Prostate gland (tissue), 2 donors: ENCODE measurements at regions not wholly inside any gene's neighbourhood (a gene's known extent, or its start where the extent isn't known, plus 50 kb on each side); places are given as distances from the start of the nearest gene placed in this dataset.
A peak's percentile ranks its signal among the peaks of the same experiment; 100 is the strongest.

ENCODE experiments used
- DNase-seq: peaks from one replicate; pipeline ENCODE4 v3.0.0-alpha.2; 2019; ENCODE audit warnings: low spot score
- H3K27ac ChIP-seq, 2 donors: fragments of 200-600 bp; sonication (generic); 2 replicates each; pipeline ENCODE4 v1.5.1; 2017 to 2019
- H3K27me3 ChIP-seq: fragments of 200-600 bp; sonication (generic); replicated peaks from 2 replicates; pipeline ENCODE4 v1.5.1; 2019; ENCODE audit not compliant: insufficient read depth
- H3K36me3 ChIP-seq, 2 donors: fragments of 200-600 bp; sonication (generic); 1 replicate in 1 of 2; 2 replicates in 1 of 2; pipeline versions ENCODE4 v1.5.1 to v1.8.1; 2017 to 2019
- H3K4me1 ChIP-seq: fragments of 200-600 bp; sonication (generic); replicated peaks from 2 replicates; pipeline ENCODE4 v1.5.1; 2019
- H3K4me3 ChIP-seq, 2 donors: fragments of 200-600 bp; sonication (generic); 2 replicates each; pipeline ENCODE4 v1.5.1; 2017 to 2019
- H3K9me3 ChIP-seq: fragments of 200-600 bp; sonication (generic); 2 replicates; pipeline ENCODE4 v1.5.1; 2017
- POLR2A ChIP-seq: fragments of 450-650 bp; IDR thresholded peaks from one replicate; pipeline ENCODE4 v1.6.1; 2016; ENCODE audit warnings: antibody characterized with exemption, mild to moderate bottlenecking
- POLR2AphosphoS5 ChIP-seq: sonication (generic); formaldehyde crosslinking; IDR thresholded peaks from one replicate; pipeline ENCODE4 v1.6.1; 2017; ENCODE audit warnings: antibody characterized with exemption
- WGBS: methylation state at CpG from one replicate; pipeline ENCODE4 v1.1.5; 2018; 5-methylcytosine and 5-hydroxymethylcytosine counted together
- intact Hi-C: fragments of 100-400 bp; cut with DNase I; formaldehyde crosslinking; loops from one replicate; pipeline ENCODE4 v1.14.2; 2022
- TF ChIP-seq, protein P1 (sequence below), 4 experiments: fragments of 200-600 bp in 2 of 4; fragments of 450-650 bp in 2 of 4; sonication (generic) in 2 of 4; IDR thresholded peaks; 1 replicate in 3 of 4; 2 replicates in 1 of 4; pipeline ENCODE4 v1.5.1; 2016 to 2019; ENCODE audit warnings: antibody characterized with exemption in 4 of 4, mild to moderate bottlenecking in 2 of 4, moderate library complexity in 2 of 4

DNA sequence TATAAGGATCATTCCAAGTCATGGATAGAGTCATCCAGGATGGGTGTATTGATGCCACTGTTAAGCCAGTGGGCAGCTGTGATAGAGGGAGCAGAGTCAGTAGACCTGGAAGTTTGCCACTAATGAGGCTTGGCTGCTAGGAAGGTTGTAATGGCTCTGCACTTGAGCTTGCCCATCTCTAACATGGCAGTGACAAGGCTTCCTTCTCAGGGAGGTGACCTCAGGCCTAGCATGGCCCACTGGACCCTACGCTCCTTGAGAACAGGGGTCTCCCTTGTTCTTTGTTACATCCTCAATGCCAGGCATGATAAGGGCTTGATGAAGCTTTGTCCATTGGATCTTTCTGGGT is 155.1 kb downstream of the CD83 start:
- Histone ChIP-seq H3K36me3 (no peaks in the 10 kb centered on the region), H3K27ac (no peak overlapping the region), H3K4me3 (no peak overlapping the region), H3K4me1 (peaks cover 6% of the 10 kb centered on the region), H3K9me3 (no peaks in the 10 kb centered on the region), H3K27me3 (no peaks in the 10 kb centered on the region)
- TF ChIP-seq, protein P1, sequence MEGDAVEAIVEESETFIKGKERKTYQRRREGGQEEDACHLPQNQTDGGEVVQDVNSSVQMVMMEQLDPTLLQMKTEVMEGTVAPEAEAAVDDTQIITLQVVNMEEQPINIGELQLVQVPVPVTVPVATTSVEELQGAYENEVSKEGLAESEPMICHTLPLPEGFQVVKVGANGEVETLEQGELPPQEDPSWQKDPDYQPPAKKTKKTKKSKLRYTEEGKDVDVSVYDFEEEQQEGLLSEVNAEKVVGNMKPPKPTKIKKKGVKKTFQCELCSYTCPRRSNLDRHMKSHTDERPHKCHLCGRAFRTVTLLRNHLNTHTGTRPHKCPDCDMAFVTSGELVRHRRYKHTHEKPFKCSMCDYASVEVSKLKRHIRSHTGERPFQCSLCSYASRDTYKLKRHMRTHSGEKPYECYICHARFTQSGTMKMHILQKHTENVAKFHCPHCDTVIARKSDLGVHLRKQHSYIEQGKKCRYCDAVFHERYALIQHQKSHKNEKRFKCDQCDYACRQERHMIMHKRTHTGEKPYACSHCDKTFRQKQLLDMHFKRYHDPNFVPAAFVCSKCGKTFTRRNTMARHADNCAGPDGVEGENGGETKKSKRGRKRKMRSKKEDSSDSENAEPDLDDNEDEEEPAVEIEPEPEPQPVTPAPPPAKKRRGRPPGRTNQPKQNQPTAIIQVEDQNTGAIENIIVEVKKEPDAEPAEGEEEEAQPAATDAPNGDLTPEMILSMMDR (IDR thresholded peaks at IDR 0.05): no peak
- no peak for TF ChIP-seq POLR2AphosphoS5
- TF ChIP-seq POLR2A: no peak
- 95% methylated on average over 1 of the region's 1 CpG for WGBS
- intact Hi-C loops: no loop called here
- DNase-seq: no peak

DNA sequence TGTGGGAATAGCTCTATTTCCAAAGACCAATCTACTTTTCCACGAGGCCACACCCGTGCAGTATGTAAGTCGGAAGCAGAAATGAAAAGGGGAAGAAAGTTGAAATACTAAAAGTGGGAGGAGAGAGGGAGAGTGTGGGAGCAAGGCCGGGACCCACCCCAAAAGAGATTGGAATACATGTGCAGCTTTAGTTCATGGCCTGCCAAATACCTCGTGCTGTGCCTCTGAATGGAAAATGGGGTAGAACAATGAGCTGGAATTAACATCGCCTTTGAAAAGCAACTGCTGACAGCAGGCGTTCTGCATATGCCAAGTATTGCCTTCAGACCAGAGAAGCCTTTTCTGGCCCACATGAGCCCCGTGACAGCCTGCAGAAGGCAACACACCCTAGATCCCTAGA is 155.6 kb downstream of the CD83 start:
- Histone ChIP-seq H3K4me3 (no peak overlapping the region), H3K27ac (no peak overlapping the region), H3K4me1 (peaks cover 6% of the 10 kb centered on the region), H3K36me3 (no peaks in the 10 kb centered on the region), H3K27me3 (no peaks in the 10 kb centered on the region), H3K9me3 (no peaks in the 10 kb centered on the region)
- TF ChIP-seq, protein P1 (IDR thresholded peaks at IDR 0.05): no peak
- TF ChIP-seq POLR2A: no peak
- TF ChIP-seq POLR2AphosphoS5: no peak
- intact Hi-C loops: no loop called here
- DNase-seq: no peak
- 88% methylated on average over 8 of the region's 8 CpGs for WGBS

DNA sequence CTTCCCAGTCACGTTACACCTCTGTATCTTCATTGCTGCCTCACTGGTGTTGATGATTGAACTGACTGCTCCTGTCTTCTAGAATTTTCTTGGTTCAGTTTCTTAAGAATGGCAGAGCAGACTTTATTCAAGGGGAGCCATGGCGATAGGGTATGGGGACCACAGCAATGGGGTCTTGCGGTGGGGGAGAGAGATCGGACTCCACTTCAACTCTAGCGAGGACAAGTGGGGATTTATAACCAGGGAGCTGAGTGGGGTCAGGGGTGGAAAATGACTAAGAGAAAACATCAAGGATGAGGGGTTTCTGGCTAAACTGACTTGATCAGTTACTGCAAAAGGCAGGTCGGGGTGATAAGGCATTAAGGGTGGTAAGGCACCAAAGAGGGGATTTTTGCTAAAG is 156.4 kb downstream of the CD83 start:
- intact Hi-C loops: no loop called here
- TF ChIP-seq POLR2AphosphoS5 (no peak), POLR2A (no peak)
- TF ChIP-seq, protein P1 (IDR thresholded peaks at IDR 0.05): no peak
- no peak for DNase-seq
- Histone ChIP-seq H3K27ac (no peak overlapping the region), H3K27me3 (no peaks in the 10 kb centered on the region), H3K36me3 (no peaks in the 10 kb centered on the region), H3K9me3 (no peaks in the 10 kb centered on the region), H3K4me1 (peaks cover 6% of the 10 kb centered on the region), H3K4me3 (no peak overlapping the region)
- WGBS: 88% methylated on average over 6 of the region's 6 CpGs

DNA sequence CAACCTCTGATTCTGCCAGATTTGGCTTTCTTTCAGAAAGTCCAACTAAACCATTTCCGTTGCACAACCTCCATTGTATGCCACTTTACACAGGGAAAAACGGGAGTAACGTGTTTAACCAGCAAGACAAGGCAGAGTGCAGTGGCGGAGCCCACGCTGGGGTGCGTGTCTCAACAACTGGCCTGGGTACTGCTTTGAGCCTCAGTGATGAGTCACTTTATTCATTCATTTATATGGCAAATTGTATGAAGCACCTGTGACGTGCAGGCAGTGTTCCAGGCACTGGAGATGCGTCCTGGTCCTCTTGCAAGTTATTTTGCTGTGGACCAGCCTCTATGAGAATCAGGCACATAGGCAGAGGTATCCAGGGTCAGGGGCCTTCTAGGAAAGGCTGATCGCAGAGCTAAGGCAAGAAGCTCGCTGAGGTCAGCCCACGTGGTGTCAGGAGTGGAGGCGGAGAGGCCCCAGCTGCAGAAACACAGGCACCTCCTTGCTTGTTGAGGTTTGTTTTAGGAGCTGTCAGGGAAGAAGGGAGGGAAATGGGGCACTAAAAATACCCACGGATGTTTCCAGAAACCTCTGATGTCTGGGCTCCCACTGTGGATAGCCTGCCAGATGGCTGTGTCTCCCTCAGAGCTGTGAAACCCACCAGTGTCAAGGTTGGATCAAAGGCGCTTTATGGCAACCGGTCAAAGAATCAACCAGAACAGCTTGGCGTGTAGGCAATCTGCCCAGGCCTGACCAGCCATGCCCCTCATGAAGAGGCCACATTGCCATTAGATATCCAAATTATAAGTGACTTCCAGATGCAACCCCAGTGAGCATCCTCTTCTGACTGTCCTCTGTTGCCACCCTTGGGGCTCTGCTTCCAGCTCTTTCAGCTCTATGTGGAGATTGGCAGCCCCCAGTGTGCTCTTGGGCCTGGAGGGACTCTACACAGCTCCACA is 157.2 kb downstream of the CD83 start:
- 63% methylated on average over 16 of the region's 16 CpGs for WGBS
- H3K4me1 ChIP-seq: peaks cover 6% of the 10 kb centered on the region
- no peak overlapping the region for H3K4me3 ChIP-seq
- intact Hi-C loops: no loop called here
- TF ChIP-seq POLR2AphosphoS5 (peak; percentile 90), POLR2A (no peak)
- TF ChIP-seq, protein P1 (IDR thresholded peaks at IDR 0.05): peak in 1 of 4 experiments; percentile 7
- no peak overlapping the region for H3K27ac ChIP-seq
- no peaks in the 10 kb centered on the region for H3K36me3 ChIP-seq
- no peaks in the 10 kb centered on the region for H3K9me3 ChIP-seq
- DNase-seq: peak; percentile 78
- H3K27me3 ChIP-seq: no peaks in the 10 kb centered on the region

DNA sequence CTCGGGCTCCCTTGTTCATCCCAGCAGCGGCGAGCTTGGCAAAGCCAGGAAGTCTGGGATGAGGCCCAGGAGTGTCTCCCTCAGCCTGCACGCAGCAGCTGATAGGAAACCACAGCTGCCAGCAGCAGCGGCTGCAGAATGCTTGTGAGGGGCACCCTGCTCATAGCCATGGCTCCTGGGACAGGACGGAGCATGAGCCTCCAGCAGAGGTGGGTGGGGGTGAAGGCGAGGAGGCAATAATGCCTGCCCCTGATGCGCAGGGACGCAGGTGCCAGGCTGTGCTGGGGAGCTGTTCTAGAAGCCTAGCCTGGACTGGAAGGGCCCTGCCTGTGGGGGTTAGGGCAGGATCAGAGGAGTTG is 157.9 kb downstream of the CD83 start:
- H3K4me3 ChIP-seq: no peak overlapping the region
- no peaks in the 10 kb centered on the region for H3K27me3 ChIP-seq
- intact Hi-C loops: no loop called here
- H3K4me1 ChIP-seq: peaks cover 6% of the 10 kb centered on the region
- WGBS: 52% methylated on average over 9 of the region's 9 CpGs
- H3K36me3 ChIP-seq: no peaks in the 10 kb centered on the region
- DNase-seq: no peak
- H3K9me3 ChIP-seq: no peaks in the 10 kb centered on the region
- no peak for TF ChIP-seq POLR2AphosphoS5
- no peak overlapping the region for H3K27ac ChIP-seq
